Keratinocyte (primary cell): ENCODE measurements at regions not wholly inside any gene's neighbourhood (a gene's known extent, or its start where the extent isn't known, plus 50 kb on each side); places are given as distances from the start of the nearest gene placed in this dataset.

Experiments
- CTCF ChIP-seq, 3 experiments: IDR thresholded peaks in 1 of 3; conservative IDR thresholded peaks in 1 of 3; optimal IDR thresholded peaks in 1 of 3; 2 replicates in 2 of 3; 3 replicates in 1 of 3; pipeline versions ENCODE3 to v1.5.1; 2011; ENCODE audit warnings: low read length in 3 of 3, mild to moderate bottlenecking in 3 of 3, moderate library complexity in 2 of 3, control low read depth in 1 of 3, inconsistent platforms in 1 of 3; ENCODE audit not compliant: insufficient read depth in 2 of 3; ENCODE audit errors: extremely low read depth in 1 of 3
- EZH2 ChIP-seq: IDR thresholded peaks from one replicate; pipeline ENCODE4 v1.6.1; 2012; ENCODE audit warnings: inconsistent platforms, mild to moderate bottlenecking, low read length, moderate library complexity

- TF ChIP-seq CTCF (optimal IDR thresholded peaks at IDR 0.05 in 1 of 3, IDR thresholded peaks at IDR 0.05 in 1 of 3, conservative IDR thresholded peaks at IDR 0.05 in 1 of 3; ENCODE audit: extremely low read depth in 1 of 3, insufficient read depth in 2 of 3, low read length in 3 of 3) (no peak), EZH2 (no peak)
These were observed 412.7 kb downstream of the UTRN start for GRCh38 chr6:144697801-144698200.
